COLO668 (cell line): ENCODE measurements at regions not wholly inside any gene's neighbourhood (a gene's known extent, or its start where the extent isn't known, plus 50 kb on each side); places are given as distances from the start of the nearest gene placed in this dataset.
"Not testable (repeated sequence)": the region's sequence is repeated elsewhere in the genome, so short reads cannot be mapped to it uniquely, and the experiment has no call there.

Experiments used
- DNase-seq: peaks from one replicate; lab custom pipeline; 2025; ENCODE audit not compliant: unreplicated experiment; lab: John Stamatoyannopoulos, UW

DNA sequence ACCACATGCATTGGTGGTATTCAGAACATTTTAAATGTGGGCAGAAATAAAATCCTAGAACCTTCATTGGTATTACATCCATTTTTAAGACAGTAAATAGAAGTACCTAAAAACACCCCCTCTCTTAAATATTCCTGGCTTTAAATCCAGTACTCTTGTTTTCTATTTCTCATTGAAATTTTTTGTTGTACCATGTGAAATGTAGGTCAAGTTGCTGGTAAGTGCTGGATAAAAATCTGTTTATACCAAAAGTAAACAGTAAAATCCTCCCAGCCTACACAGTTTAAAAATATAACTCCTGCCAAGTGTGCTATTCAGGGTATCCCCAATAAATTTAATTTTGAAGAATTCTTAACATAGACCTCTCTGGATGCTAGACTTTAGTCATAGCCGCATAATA, 75.0 kb upstream of the FST start:
- DNase-seq, result no peak

DNA sequence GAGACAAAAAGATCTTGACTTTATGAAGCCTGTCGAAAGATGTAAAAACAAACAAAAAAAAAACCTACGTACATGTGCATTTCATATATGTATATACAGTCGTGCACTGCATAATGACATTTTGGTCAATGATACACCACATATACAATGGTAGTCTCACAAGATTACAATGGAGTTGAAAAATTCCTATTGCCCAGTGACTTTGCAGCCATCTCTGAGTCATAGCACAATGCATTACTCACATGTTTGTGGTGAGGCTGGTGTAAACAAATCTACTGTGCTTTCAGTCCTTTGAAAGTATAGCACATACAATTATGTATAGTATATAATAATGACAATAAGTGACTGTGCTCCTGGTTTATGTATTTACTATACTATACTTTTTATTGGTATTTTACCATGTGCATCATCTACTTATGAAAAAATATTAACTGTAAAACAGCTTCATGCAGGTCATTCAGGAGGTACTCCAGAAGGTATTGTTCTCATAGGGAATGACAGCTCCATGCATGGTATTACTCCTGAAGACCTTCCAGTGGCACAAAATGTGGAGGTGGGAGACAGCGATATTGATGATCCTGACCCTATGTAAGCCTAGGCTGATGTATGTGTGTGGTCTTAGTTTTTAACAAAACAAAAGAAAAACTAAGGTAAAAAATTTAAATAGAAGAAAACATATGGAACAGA, 73.7 kb upstream of the FST start:
- DNase-seq, result peak; percentile 1

DNA sequence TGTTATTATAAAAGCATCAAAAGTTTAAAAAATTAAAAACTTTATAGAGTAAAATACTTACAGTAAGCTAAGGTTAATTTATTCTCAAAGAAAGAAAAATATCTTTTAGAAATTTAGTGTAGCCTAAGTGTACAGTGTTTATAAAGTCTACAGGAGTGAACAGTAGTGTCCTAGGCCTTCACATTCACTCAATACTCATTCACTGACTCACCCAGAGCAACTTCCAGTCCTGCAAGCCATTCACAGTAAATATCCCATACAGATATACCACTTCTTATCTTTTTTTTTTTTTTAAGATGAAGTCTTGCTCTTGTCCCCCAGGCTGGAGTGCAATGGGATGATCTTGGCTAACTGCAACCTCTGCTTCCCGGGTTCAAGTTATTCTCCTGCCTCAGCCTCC, 73.1 kb upstream of the FST start:
- DNase-seq, result no peak

DNA sequence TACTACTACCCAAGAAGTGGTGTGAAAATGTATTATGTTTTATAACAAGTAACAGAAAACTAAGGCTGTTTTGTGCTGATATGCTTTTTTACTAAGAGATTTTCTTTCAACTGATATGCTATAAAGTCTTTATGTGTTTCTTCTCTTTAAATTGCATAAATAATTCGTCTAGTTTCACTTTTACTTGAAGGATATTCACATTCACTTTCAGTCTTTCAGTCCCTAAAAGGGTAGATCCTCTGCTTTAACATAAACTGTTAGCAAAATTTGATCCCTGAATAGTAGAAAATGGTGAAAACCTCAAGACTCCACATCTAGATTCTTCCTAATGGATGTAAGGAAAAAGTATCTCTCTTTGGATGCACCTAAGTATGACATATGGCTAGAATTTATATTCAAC, 69.0 kb upstream of the FST start:
- no peak for DNase-seq

DNA sequence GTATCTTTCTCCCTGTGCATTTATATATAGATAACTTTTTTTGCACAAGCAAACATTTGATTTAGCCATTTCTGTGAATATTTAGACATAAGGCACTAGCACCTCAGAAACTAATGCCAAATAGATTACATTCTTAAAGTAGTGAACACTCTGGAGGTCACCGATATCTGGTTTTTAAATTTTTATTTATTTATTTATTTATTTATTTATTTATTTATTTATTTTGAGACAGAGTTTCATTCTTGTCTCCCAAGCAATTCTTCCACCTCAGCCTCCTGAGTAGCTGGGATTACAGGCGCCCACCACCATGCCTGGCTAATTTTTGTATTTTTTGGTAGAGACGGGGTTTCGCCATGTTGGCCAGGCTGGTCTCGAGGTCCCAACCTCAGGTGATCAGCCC, 67.9 kb upstream of the FST start:
- DNase-seq, result not testable (repeated sequence)

DNA sequence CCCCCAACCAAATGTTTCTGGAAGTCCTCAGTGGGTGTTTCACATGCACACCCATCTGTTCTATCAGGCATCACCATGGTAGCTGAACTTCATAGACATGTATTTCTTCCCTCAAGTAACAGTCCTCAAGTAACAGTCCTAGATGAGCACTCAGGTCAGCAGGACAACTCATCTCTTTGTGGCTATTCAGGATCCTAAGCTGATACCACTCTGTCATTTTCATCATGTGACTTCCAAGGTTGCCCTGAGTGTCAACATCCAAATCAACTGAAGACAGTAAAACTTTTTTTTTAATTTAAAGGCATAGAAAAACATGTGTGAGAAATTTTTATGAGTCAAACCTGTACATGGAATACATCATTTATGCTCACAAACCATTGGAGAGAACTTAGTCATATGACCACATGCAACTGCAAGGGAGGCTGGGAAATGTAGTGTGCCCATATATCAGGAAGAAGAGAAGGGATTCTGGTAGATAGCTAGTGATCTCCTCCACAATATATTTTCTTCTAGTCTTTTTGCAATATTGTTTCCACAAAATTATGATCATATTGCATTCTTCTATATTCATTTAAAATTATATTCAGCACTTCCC, 64.2 kb upstream of the FST start:
- DNase-seq, result no peak

DNA sequence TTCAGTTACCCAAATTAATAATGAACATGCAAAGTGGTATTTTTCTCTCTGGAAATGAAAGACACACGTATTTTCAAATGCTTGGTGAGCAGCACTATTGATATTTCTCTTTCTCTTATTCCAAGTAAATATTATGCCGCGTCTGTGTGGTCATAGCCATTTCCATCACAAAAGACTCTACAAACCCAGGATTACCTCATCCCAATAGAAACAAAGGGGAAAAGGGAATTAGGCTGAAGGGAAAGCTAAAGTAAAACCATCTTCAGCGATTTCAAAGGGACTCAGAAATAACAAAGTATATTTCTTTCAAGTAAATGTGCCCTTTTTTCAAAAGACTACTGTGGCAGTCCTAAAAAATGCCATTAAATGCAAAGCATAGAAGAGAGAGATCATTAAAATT, 62.0 kb upstream of the FST start:
- DNase-seq, result no peak

DNA sequence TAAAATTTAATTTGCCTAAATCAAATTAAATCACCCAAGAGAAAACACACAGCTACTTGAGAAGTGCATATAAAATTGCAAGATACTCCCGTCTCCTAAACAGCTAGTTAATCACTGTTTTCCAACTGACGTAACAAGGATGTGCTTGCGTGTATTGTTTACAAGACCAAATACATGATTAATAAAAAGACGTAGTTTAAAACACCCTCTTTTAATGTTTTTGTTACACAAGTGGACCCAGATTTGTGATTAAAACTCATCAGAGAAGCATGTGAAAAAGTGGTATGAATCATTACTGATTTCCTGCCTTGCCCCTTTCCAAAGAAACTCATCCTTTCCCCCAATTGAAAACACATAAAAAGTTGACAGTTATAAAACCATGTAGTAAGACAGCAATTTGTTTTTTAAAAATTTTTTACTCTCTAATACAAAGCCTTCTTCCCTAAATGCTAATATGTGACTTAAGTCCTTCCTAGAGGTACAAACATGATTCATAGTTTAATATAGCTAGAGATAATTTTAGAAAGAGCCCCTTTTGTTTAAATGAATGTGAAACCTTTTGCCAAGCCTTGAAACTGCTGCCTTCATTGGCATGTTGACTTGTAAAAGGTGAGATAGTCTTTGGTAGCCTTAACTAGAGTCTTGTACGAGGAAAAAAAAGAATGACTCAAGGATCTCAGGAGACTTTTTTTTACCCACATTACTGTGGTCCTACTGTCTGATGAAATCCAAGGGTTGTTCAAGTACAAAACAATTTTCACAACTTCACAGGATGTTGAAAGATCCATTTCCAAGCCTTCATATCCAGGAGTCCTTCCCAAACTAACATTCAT, 61.4 kb upstream of the FST start:
- no peak for DNase-seq

DNA sequence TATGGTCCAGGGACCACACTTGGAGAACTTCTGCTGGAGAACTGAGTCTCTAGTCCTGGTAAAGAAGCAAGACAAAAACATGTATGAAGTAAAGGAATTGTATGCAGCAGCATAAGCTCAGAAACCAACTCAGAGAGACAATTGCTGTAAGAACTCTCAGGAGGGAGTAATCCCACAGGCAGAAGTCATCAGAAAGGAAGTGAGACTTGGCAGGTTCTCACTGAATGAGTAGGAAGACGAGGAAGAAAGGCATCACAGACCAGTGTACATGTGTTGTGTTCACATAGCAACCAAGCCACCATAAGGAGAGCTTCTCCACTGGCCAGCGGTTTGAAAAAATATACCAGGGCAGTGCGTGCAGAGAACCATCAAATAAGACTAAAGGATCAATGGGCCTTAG, 57.9 kb upstream of the FST start:
- DNase-seq, result no peak

DNA sequence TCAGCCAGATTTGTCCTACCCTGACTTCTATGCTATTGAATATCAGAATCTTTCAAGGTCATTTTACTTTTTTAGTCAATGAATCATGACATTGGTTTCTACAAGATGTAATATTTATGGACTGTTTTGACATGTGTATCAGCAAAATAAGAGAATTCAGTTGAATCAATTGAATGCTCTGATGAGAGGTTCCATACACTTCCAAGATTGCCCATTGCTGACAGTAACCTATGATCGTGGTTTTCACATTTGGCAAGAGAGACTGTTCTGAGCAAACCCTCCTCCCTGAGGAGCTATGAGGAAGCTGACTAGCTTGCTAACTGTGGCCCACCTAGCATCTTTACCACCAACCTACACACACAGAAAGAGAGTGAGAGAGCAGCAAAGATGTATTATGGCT, 56.7 kb upstream of the FST start:
- no peak for DNase-seq

DNA sequence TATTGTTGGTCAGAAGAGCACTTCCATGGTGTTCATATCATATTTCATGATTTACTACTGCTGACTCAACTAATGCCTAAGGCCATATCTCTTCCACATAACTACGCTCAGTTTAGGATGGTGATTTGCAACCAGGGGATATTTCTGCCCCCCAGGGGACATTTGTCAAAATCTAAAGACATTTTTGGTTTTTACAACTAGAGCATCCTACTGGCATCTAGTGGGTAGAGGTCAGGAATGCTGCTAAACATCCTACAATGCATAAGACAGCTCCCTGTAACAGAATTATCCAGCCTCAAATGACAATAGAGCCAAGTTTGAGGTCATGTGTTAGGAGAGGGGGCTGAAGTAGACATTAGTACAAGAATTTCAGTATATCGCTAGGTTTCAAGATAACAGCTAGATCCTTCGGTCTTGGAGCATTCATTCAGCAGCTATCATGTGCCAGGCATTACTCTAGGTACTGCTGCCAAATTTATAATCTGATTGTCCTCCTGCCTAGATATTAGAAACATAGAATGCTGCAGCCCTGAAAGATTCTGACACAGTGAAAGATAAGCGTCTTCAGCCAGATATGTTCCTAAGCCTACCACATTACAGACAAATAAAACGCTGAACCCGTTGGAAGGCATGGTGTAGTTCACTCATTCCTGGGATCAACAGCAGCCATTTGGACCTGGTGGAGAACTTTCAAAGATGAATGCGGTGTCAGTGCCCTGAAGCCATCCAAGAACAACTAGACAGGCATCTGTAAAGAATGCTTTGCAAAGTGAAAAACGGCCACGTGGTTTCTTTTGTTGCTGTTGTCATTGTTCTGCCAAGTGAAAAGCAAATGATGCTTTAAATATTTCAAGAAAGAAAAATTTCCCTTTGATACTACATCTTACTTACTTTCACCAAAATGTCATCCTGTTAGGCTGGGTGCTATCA, 55.5 kb upstream of the FST start:
- no peak for DNase-seq

DNA sequence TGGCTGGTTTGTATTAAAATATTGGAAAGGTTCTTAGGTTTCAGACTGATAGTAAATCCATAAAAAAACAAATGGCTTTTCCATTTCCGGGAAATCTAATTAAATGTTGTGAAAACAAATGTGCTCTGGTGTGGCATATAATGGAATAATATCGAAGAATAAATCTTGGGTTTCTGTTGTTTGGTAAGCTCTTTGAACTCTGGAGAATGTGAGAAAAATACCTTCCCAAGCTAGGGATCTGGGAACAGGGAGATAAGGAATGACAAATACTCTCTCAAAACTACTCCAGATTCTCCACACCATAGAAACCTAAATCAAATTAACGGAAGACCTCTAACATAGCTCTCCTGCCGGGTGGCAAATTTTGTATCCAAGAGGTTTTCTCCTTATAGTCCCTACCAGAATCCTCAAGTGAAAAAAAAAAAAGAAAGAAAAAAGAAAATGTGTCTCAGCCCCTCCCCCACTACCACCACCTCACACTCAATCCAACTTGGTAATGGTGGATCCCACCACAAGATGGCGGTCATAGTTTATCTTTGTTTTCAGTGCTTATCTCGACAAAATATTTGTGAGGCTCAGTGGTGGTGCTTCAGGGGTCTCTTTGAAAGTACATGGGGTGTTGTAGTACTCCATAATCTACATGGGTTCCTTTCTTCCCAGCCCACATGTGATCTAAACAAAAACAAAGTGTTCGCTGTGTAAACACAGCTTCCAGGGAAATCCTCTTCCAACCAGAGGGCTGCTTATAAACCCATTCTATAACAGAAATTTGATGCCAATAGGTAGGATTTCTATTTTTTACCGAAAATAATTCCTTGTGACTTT, 54.5 kb upstream of the FST start:
- peak; percentile 18 for DNase-seq

DNA sequence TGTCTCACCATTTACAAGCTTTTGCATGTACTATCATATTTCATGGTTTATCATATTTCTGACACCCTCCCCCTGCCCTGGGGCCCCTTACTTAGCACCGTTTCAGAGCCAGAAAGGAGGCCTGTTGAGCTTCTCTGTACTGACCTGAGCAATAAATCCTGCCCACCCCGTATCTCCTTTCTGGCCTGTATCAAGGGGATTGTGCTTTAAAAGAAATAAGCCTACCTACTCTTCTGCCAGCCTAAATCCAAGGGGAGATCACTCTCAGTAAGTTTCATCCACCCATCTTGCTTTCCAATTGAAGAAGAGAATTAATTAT, 54.0 kb upstream of the FST start:
- no peak for DNase-seq

DNA sequence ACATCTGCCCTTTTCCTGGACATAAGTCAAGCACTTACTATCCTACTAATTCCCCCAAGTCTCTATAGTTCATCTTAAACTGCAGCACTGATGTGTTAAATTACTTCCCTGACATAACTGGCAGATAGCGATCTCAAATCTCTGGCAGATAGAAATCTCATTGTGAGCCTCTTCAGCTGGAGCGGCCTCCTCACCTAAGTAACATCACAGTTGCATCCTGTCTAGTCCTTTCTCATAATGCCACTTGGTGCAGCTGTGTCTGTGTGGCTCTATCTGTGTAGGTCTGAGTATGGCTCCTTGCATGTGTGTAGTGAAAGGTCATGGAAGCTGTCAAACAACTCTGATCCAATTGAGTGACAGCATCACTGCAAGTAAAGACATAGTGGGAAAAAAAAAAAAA, 53.6 kb upstream of the FST start:
- no peak for DNase-seq

DNA sequence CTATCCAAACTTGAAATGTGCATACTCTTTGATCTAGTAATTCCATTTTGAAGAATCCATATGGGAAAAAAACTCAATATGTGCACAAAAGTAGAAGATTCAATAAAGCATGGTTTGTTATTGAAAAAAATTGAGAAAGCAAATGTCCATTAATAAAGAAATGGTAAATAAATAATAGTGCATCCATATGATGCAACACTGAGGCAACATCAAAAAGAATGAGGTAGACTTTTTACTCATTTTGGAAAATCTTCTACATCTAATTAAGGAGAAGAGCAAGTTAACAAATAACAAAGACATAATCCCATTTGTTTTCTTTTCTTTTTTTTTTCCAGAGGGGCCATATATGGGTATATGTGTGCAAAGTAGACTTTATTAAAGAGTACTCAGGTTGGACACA, 52.5 kb upstream of the FST start:
- DNase-seq, result no peak

DNA sequence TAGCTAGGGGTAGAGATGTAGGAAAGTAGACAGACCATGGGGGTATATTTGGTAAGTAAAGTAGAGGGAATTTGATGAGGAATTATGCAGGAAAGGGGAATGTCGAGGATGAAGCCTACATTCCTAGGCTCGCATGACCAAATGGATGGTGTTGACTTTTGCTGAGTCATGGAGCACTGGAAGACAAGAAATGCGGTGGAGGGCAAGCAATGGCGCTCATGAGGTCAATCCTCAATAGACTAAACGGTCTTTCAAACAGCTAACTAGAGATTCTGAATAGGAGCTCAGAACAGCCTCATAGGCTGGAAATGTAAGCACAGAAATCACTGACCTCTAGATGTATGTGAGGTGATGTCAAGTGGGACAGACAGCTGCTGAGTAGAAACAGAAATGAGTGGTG, 50.7 kb upstream of the FST start:
- no peak for DNase-seq

DNA sequence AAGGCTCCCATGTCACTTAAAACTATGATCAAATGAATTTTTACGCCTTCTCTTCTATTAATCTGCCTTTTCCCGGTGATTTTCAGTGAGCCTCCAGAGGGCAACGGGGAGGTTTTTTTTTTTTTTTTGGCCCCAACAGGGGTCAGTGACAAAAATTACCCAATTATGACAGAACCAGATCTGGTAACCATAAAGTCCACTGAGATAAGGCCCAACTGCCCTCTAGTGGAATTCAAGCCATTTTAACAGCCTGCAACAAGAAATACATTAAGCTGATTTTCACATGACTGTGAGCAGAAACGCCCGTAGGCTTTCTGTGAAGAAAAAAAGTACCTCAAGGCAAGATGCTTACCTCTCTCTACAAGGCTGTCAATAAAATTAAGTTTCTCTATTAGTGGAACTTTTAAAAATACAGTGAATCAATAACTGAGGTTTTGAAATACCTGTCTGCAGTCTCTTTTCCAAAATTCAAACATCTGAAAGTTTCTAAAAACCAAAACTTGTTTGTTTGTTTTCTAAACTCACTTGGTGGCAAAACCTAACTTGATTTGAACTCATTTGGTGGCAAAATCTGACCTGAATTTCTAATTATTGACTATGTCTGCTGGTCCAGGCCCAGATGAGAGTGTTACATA, 49.7 kb upstream of the FST start:
- DNase-seq, result no peak
